H1 (cell line): ENCODE measurements at regions not wholly inside any gene's neighbourhood (a gene's known extent, or its start where the extent isn't known, plus 50 kb on each side); places are given as distances from the start of the nearest gene placed in this dataset.

Source experiments
- CTCF ChIA-PET: fragments of 300-600 bp; sonication (Branson Sonifier 250); formaldehyde crosslinking; loops from one replicate; lab custom pipeline; 2021; ENCODE audit not compliant: partially characterized antibody; lab: Charles Lee
- POLR2A ChIA-PET: fragments of 300-600 bp; sonication (Branson Sonifier 250); formaldehyde crosslinking; loops from one replicate; lab custom pipeline; 2021; ENCODE audit warnings: inconsistent platforms; ENCODE audit not compliant: partially characterized antibody; lab: Charles Lee
- DNase-seq, 2 experiments: peaks; one replicate each; pipeline versions ENCODE4 v3.0.0 to v3.0.0-alpha.2; 2010 to 2022; ENCODE audit warnings: low spot score in 2 of 2, low read depth in 1 of 2, mixed read lengths in 1 of 2
- FAIRE-seq: peaks from 2 replicates; lab custom pipeline; 2011; peaks lifted over from hg19 to GRCh38; lab: Jason Lieb, UNC
- H2AFZ ChIP-seq: 2 replicates; pipeline ENCODE4 v1.8.1; 2012; ENCODE audit warnings: low read length, inconsistent platforms
- H2AK5ac ChIP-seq: 2 replicates; pipeline ENCODE4 v1.6.1; 2013; ENCODE audit warnings: low read depth, low read length
- H2BK120ac ChIP-seq: replicated peaks from 2 replicates; pipeline ENCODE3; 2013; ENCODE audit warnings: low read depth, low read length, inconsistent platforms
- H2BK12ac ChIP-seq: 2 replicates; pipeline ENCODE4 v1.6.1; 2013; ENCODE audit warnings: low read depth, low read length
- H2BK15ac ChIP-seq: 2 replicates; pipeline ENCODE4 v1.6.1; 2013; ENCODE audit warnings: low read length
- H2BK20ac ChIP-seq: 2 replicates; pipeline ENCODE4 v1.6.1; 2013; ENCODE audit warnings: low read length
- H2BK5ac ChIP-seq: 2 replicates; pipeline ENCODE4 v1.6.1; 2013; ENCODE audit warnings: low read depth, low read length
- H3K14ac ChIP-seq: 2 replicates; pipeline ENCODE4 v1.6.1; 2013; ENCODE audit warnings: inconsistent platforms; ENCODE audit not compliant: insufficient read length
- H3K18ac ChIP-seq: 2 replicates; pipeline ENCODE4 v1.6.1; 2013; ENCODE audit warnings: low read length; ENCODE audit errors: extremely low read depth
- H3K23ac ChIP-seq: 2 replicates; pipeline ENCODE4 v1.6.1; 2013; ENCODE audit warnings: inconsistent platforms; ENCODE audit not compliant: insufficient read length
- H3K23me2 ChIP-seq: 2 replicates; pipeline ENCODE4 v1.6.1; 2013; ENCODE audit warnings: low read depth, low read length
- H3K27ac ChIP-seq: 2 replicates; pipeline ENCODE4 v1.6.1; 2011; ENCODE audit warnings: low read depth, low read length, inconsistent platforms
- H3K27me3 ChIP-seq, 4 experiments: replicated peaks in 1 of 4; 1 replicate in 1 of 4; 2 replicates in 3 of 4; pipeline versions ENCODE4 v1.6.1 to v1.8.1; 2011 to 2013; ENCODE audit warnings: low read length in 3 of 4, mild to moderate bottlenecking in 3 of 4, inconsistent platforms in 2 of 4, mixed read lengths in 2 of 4, moderate library complexity in 1 of 4; ENCODE audit not compliant: control insufficient read depth in 3 of 4, insufficient read depth in 3 of 4; ENCODE audit errors: extremely low read depth in 1 of 4
- H3K36me3 ChIP-seq, 4 experiments: 2 replicates each; pipeline versions ENCODE4 v1.6.1 to v1.8.1; 2011 to 2013; ENCODE audit warnings: mild to moderate bottlenecking in 4 of 4, low read length in 3 of 4, moderate library complexity in 2 of 4, control low read depth in 1 of 4, inconsistent platforms in 1 of 4; ENCODE audit not compliant: insufficient read depth in 4 of 4, control insufficient read depth in 2 of 4
- H3K4ac ChIP-seq: replicated peaks from 2 replicates; pipeline ENCODE3; 2013; ENCODE audit warnings: low read length, low read depth, mixed read lengths, inconsistent platforms; ENCODE audit not compliant: insufficient read length
- H3K4me1 ChIP-seq, 4 experiments: replicated peaks in 1 of 4; 1 replicate in 1 of 4; 2 replicates in 3 of 4; pipeline versions ENCODE4 v1.6.1 to v1.8.1; 2011 to 2013; ENCODE audit warnings: low read length in 3 of 4, inconsistent platforms in 2 of 4, mixed read lengths in 1 of 4; ENCODE audit not compliant: insufficient read depth in 4 of 4, control insufficient read depth in 3 of 4
- H3K4me2 ChIP-seq, 2 experiments: 2 replicates each; pipeline versions ENCODE4 v1.6.1 to v1.8.1; 2011 to 2013; ENCODE audit warnings: low read depth in 2 of 2, low read length in 2 of 2, control low read depth in 1 of 2, inconsistent platforms in 1 of 2, mild to moderate bottlenecking in 1 of 2; ENCODE audit not compliant: insufficient read depth in 1 of 2
- H3K4me3 ChIP-seq, 4 experiments: fragments of 200-600, 300-600 bp in 1 of 4; sonication (generic), shearing (Covaris generic), sonication (Bioruptor Twin) in 1 of 4; 2 replicates each; pipeline versions ENCODE4 v1.5.1 to v1.8.1; 2011 to 2016; ENCODE audit warnings: low read length in 4 of 4, low read depth in 3 of 4, control low read depth in 2 of 4, inconsistent platforms in 2 of 4, mild to moderate bottlenecking in 2 of 4, mixed read lengths in 1 of 4, moderate library complexity in 1 of 4; ENCODE audit not compliant: insufficient read depth in 2 of 4; ENCODE audit errors: extremely low read depth in 1 of 4
- H3K56ac ChIP-seq: replicated peaks from 2 replicates; pipeline ENCODE3; 2013; ENCODE audit warnings: low read depth, mild to moderate bottlenecking, mixed read lengths, low read length, inconsistent platforms; ENCODE audit not compliant: insufficient read length
- H3K79me1 ChIP-seq: 2 replicates; pipeline ENCODE4 v1.6.1; 2013; ENCODE audit warnings: low read depth, low read length, control low read depth
- H3K79me2 ChIP-seq, 2 experiments: 2 replicates each; pipeline versions ENCODE4 v1.6.1 to v1.8.1; 2012 to 2013; ENCODE audit warnings: low read length in 2 of 2, mild to moderate bottlenecking in 2 of 2, inconsistent platforms in 1 of 2; ENCODE audit not compliant: insufficient read depth in 2 of 2, control insufficient read depth in 1 of 2
- H3K9ac ChIP-seq, 4 experiments: replicated peaks in 1 of 4; 1 replicate in 1 of 4; 2 replicates in 3 of 4; pipeline versions ENCODE4 v1.6.1 to v1.8.1; 2011 to 2013; ENCODE audit warnings: low read depth in 3 of 4, low read length in 3 of 4, control low read depth in 2 of 4, mild to moderate bottlenecking in 2 of 4, moderate library complexity in 2 of 4, inconsistent platforms in 1 of 4; ENCODE audit errors: extremely low read depth in 1 of 4
- H3K9me3 ChIP-seq, 2 experiments: 2 replicates each; pipeline versions ENCODE4 v1.6.1 to v1.8.1; 2012 to 2013; ENCODE audit warnings: mild to moderate bottlenecking in 2 of 2, moderate library complexity in 2 of 2, control low read depth in 1 of 2, inconsistent platforms in 1 of 2, low read depth in 1 of 2, low read length in 1 of 2, mixed read lengths in 1 of 2; ENCODE audit not compliant: insufficient read depth in 2 of 2
- H4K20me1 ChIP-seq, 2 experiments: replicated peaks in 1 of 2; 2 replicates each; pipeline versions ENCODE3 to v1.8.1; 2011 to 2013; ENCODE audit warnings: inconsistent platforms in 2 of 2, low read length in 2 of 2, mild to moderate bottlenecking in 1 of 2; ENCODE audit not compliant: insufficient read depth in 2 of 2, control insufficient read depth in 1 of 2
- H4K5ac ChIP-seq: 2 replicates; pipeline ENCODE4 v1.6.1; 2013; ENCODE audit warnings: low read length, low read depth, mixed read lengths, inconsistent platforms; ENCODE audit not compliant: insufficient read length
- H4K8ac ChIP-seq: 2 replicates; pipeline ENCODE4 v1.8.0; 2013; ENCODE audit warnings: mild to moderate bottlenecking, moderate library complexity, low read length, inconsistent platforms; ENCODE audit not compliant: insufficient read depth; ENCODE audit errors: extremely low read depth
- H4K91ac ChIP-seq: replicated peaks from 2 replicates; pipeline ENCODE3; 2013; ENCODE audit warnings: low read length, mixed read lengths, inconsistent platforms; ENCODE audit not compliant: insufficient read length
- CBX5 ChIP-seq: fragments of 300-800, 300-1000 bp; sonication (generic); IDR thresholded peaks from 2 replicates; pipeline ENCODE4 v1.7.1; 2016; ENCODE audit warnings: antibody characterized with exemption, low read length, low read depth
- KDM4A ChIP-seq: IDR thresholded peaks from one replicate; pipeline ENCODE4 v1.7.1; 2012; ENCODE audit warnings: low read depth, mild to moderate bottlenecking, moderate library complexity, low read length, inconsistent platforms; ENCODE audit not compliant: severe bottlenecking
- TCF12 ChIP-seq: IDR thresholded peaks from 2 replicates; pipeline ENCODE4 v1.6.1; 2011; ENCODE audit warnings: low read depth, mild to moderate bottlenecking, low read length
- WGBS, 2 experiments: shearing (Covaris generic) in 1 of 2; methylation state at CpG; one replicate each; pipeline versions ENCODE4 v1.1.6 to v1.1.7; 2013 to 2015; ENCODE audit warnings: low lambda C conversion rate in 2 of 2, mixed read lengths in 2 of 2, inconsistent platforms in 1 of 2, low coverage in 1 of 2, missing lambda C conversion rate in 1 of 2; ENCODE audit not compliant: insufficient replicate concordance in 2 of 2, insufficient coverage in 1 of 2, insufficient read length in 1 of 2; ENCODE audit errors: extremely low coverage in 1 of 2, missing lambda C conversion rate in 1 of 2; 5-methylcytosine and 5-hydroxymethylcytosine counted together
- TF ChIP-seq, protein P1 (sequence below): IDR thresholded peaks from 2 replicates; pipeline ENCODE4 v1.6.1; 2011; ENCODE audit warnings: low read depth, mild to moderate bottlenecking, low read length; ENCODE audit not compliant: insufficient read depth
- TF ChIP-seq, protein P2 (sequence below): IDR thresholded peaks from 2 replicates; pipeline ENCODE4 v1.6.1; 2011; ENCODE audit warnings: low read length, improper control_type of control experiment

DNA sequence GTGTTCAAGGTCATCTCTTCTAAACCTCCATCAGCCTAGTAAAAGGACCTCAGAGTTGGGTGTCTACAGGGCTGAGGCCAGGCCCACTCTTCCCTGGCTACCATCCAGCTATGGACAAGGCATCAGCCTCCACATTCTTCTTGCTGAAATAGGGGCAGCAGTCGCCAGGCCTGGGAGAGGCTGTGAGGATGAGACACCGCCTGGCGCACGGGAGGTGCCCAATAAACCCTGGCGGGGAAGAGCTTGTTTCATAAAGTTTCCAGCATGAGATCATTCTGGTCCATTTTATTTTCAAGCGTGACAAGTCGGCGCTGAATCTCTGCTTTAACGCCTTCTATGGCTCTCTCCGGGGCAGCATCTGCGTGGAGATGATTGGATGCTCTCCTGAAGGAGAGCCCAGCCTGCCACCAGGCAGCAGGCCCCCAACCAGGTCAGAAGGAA lies 153.4 kb downstream of the OLFM1 start:
- Histone ChIP-seq H4K8ac (no peak overlapping the region), H2AK5ac (no peak overlapping the region), H2BK15ac (no peak overlapping the region), H3K79me2 (no peaks in the 10 kb centered on the region), H3K27me3 (no peaks in the 10 kb centered on the region), H3K27ac (no peak overlapping the region), H3K36me3 (no peaks in the 10 kb centered on the region), H3K9ac (no peak overlapping the region), H4K20me1 (no peaks in the 10 kb centered on the region), H3K56ac (no peak overlapping the region), H3K14ac (no peak overlapping the region), H2BK20ac (no peak overlapping the region), H2BK12ac (no peak overlapping the region), H3K4me2 (no peak overlapping the region), H2BK120ac (no peak overlapping the region), H3K23ac (no peak overlapping the region), H4K5ac (no peak overlapping the region), H2BK5ac (no peak overlapping the region), H3K23me2 (no peaks in the 10 kb centered on the region), H4K91ac (no peak overlapping the region), H3K79me1 (no peaks in the 10 kb centered on the region), H3K18ac (no peak overlapping the region), H3K4ac (no peak overlapping the region), H3K9me3 (no peaks in the 10 kb centered on the region), H3K4me3 (no peak overlapping the region), H2AFZ (no peak overlapping the region), H3K4me1 (no peaks in the 10 kb centered on the region; a peak in 1 of 7 replicates)
- DNase-seq (no peak), FAIRE-seq (no peak)
- WGBS, 2 experiments = 90% methylated on average over 11 of the region's 11 CpGs; no CpG with 5 or more reads in 1 of the 2 experiments
- ChIA-PET CTCF (interaction anchor here (0.9 to 2.3 kb wide), 8 partner anchors 11 to 188 kb away, joined by 3 to 12 read pairs (median 3); no protein-coding TSS in a partner anchor), POLR2A (no interaction called here)
- TF ChIP-seq CBX5 = no peak
- TF ChIP-seq, protein P1, sequence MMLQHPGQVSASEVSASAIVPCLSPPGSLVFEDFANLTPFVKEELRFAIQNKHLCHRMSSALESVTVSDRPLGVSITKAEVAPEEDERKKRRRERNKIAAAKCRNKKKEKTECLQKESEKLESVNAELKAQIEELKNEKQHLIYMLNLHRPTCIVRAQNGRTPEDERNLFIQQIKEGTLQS = no peak
- no peak for TF ChIP-seq KDM4A
- no peak for TF ChIP-seq TCF12
- TF ChIP-seq, protein P2, sequence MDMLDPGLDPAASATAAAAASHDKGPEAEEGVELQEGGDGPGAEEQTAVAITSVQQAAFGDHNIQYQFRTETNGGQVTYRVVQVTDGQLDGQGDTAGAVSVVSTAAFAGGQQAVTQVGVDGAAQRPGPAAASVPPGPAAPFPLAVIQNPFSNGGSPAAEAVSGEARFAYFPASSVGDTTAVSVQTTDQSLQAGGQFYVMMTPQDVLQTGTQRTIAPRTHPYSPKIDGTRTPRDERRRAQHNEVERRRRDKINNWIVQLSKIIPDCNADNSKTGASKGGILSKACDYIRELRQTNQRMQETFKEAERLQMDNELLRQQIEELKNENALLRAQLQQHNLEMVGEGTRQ = no peak
